Umbilical cord (tissue), 1 donor: ENCODE measurements at regions not wholly inside any gene's neighbourhood (a gene's known extent, or its start where the extent isn't known, plus 50 kb on each side); places are given as distances from the start of the nearest gene placed in this dataset.

Experiments used
- DNase-seq: peaks from one replicate; pipeline ENCODE4 v3.0.0-alpha.2; 2015; ENCODE audit warnings: low spot score

GRCh38 chr9:90559075-90560073 lies 83.2 kb downstream of the DIRAS2 start:
- DNase-seq, result no peak
